HG02870 (cell line): ENCODE measurements at regions not wholly inside any gene's neighbourhood (a gene's known extent, or its start where the extent isn't known, plus 50 kb on each side); places are given as distances from the start of the nearest gene placed in this dataset.

ENCODE experiments used
- ATAC-seq: cut with Tn5 transposase; IDR thresholded peaks from one replicate; pipeline ENCODE4 v1.9.1; 2021; ENCODE audit warnings: mild to moderate bottlenecking, moderate library complexity; ENCODE audit not compliant: unreplicated experiment

- no peak for ATAC-seq
These were observed 449.6 kb downstream of the KIF16B start for GRCh38 chr20:16123623-16124022.

- ATAC-seq = no peak
These were observed 453.3 kb downstream of the KIF16B start for GRCh38 chr20:16119909-16120308.

GRCh38 chr20:16115911-16116552 lies 457.2 kb downstream of the KIF16B start:
- no peak for ATAC-seq

- ATAC-seq = no peak
These were observed 459.5 kb downstream of the KIF16B start for GRCh38 chr20:16113736-16114135.

- ATAC-seq = no peak
These were observed 461.3 kb downstream of the KIF16B start for GRCh38 chr20:16111852-16112412.

- ATAC-seq = no peak
These were observed 461.9 kb downstream of the KIF16B start for GRCh38 chr20:16111172-16111832.

GRCh38 chr20:16107172-16107870 lies 465.9 kb downstream of the KIF16B start:
- no peak for ATAC-seq

- no peak for ATAC-seq
These were observed 466.9 kb downstream of the KIF16B start for GRCh38 chr20:16106191-16106849.

GRCh38 chr20:16104783-16105182 lies 468.5 kb downstream of the KIF16B start:
- ATAC-seq = no peak
